ENCODE measurements at regions not wholly inside any gene's neighbourhood (a gene's known extent, or its start where the extent isn't known, plus 50 kb on each side); places are given as distances from the start of the nearest gene placed in this dataset.
"Not testable (repeated sequence)": the region's sequence is repeated elsewhere in the genome, so short reads cannot be mapped to it uniquely, and the experiment has no call there.

DNA sequence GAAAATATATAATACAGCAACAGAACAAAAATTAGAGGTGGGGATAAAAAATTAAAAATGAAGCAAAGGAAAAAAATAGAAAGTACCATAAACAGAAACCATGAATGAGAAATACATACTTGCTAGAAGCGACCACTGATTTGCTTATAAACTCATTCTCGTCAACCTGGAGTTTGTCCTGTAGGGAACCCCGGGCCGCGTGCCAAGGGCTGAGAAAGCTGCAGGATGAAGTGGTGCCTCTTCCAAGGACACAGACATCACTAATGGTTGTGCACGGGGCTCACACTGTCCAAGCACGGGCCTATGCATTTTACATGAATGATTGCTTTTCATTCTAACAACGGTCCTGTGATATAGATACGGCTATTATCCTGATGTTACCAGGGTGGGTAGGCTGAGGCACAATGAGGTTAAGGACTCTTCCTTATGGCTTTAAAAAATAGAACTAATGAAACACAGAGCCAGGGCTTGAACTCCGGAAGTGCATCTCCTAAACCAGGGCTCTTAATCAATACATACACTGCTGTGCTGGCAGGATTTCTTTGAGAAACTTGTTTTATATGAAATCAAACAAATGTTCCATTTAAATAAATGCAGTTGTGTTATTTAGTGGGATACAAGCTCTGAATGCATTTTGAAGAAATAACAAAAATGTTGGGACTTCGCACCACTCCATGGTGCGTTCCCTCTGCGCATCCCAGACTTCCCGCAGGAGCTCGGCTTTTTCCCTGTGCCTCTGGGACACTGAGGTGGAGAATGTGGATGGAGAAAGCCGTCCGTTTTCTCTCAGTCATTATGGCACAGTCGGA, 113.9 kb upstream of the PHACTR3 start:
- not testable (repeated sequence) for DNase-seq (ENCODE audit: low read depth in 4 of 4, low spot score in 3 of 4)

GRCh38 chr20:59491884-59492283, 112.5 kb upstream of the PHACTR3 start:
- DNase-seq (ENCODE audit: low read depth in 4 of 4, low spot score in 3 of 4), result no peak

DNA sequence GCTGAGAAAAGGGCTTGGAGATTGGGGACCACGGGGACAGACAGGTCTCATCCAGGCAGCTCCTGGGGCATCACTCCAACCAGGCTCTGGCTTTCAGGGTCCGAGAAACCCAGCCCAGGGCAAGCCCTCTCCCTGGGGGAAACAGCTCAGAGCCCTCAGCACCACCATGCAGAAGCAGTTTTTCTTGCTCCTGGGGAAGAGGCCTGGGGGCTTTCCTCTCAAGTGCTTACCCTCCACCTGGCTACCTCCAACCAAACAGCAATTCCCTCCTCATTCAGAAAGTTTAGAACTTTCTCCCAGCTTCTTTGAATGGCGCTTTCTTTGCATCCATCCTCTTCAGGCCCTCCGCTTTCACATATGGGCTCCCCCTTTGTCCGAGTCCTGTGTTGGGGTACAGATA, 110.4 kb upstream of the PHACTR3 start:
- DNase-seq (ENCODE audit: low read depth in 4 of 4, low spot score in 3 of 4), result no peak

- no peak for DNase-seq (ENCODE audit: low read depth in 4 of 4, low spot score in 3 of 4)
Observed at GRCh38 chr20:59495166-59495565, 109.2 kb upstream of the PHACTR3 start.

DNA sequence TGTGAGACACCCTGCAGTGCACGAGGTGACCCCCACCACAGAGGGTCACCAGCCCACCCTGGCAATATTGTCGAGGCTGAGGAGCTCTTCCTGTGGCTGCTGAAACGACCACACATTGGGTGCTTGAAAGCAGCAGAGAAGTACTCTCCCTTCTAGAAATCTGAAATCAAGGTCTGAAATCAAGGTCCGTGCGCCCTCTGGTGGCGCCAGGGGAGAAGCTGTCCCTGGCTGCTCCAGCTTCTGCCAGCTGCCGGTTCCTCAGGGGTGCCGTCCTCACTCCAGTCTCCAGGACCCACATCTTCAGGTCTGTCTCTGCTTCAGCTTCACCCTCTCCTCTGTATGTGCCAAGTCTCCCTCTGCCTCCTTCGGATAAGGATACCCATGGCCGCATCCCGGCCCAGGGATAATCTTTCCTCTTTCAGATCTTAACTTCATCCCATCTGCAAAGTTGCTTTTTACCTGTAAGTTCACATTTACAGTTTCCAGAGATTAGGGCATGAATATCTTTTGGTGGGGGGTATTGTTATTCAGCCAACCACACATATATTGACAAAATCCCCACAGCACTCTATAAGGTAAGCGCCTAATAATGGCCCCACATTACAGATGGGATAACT, 108.3 kb upstream of the PHACTR3 start:
- peak in 3 of 4 donors; percentile 33 to 66 (median 59) for DNase-seq (ENCODE audit: low read depth in 4 of 4, low spot score in 3 of 4)

DNA sequence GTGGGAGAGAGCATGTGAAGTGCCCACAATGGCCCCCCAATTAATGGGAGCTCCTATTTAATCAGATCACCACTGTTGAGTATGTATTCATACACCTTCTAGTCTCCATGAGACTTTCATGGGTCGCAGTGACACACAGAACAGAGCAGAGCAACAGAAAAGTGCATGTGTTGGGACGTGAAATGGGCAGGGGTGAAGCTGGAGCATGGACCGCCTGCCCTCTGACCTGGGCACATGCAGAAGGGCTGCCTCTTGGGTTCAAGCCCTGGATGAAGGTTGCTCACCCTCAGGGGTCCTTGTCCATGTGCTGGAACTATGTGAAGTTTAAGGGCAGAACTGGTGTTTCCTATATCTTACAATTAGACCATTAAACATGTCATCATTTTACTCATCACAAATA, 106.0 kb upstream of the PHACTR3 start:
- no peak for DNase-seq (ENCODE audit: low read depth in 4 of 4, low spot score in 3 of 4)

GRCh38 chr20:59499863-59500262, 104.5 kb upstream of the PHACTR3 start:
- no peak for DNase-seq (ENCODE audit: low read depth in 4 of 4, low spot score in 3 of 4)

- no peak for DNase-seq (ENCODE audit: low read depth in 4 of 4, low spot score in 3 of 4)
Observed at GRCh38 chr20:59508729-59509128, 95.6 kb upstream of the PHACTR3 start.

DNA sequence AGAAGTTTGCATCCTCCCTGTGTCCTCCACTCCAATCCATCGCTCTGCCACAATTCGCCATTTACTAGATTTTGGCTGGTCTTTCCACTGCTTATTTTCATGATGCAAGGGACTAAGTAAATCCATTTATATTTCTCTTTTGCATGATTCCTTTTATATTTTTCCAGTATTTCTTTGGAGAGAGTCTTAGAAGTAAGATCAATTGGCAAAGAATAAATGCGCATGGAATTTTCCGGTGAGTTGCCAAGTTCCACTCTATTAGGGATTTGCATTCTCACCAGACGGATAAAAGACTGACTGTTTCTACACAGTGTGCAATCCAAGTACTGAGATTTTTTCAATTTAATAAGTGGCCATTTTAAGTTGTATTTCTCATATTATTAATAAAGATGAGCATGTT, 91.7 kb upstream of the PHACTR3 start:
- DNase-seq (ENCODE audit: low read depth in 4 of 4, low spot score in 3 of 4), result no peak

- DNase-seq (ENCODE audit: low read depth in 4 of 4, low spot score in 3 of 4), result no peak
Observed at GRCh38 chr20:59514554-59514953, 89.8 kb upstream of the PHACTR3 start.

- peak; percentile 43 to 70 (median 64) for DNase-seq (ENCODE audit: low read depth in 4 of 4, low spot score in 3 of 4)
Observed at GRCh38 chr20:59515013-59515905, 89.1 kb upstream of the PHACTR3 start.

- DNase-seq (ENCODE audit: low read depth in 4 of 4, low spot score in 3 of 4), result no peak
Observed at GRCh38 chr20:59515906-59516209, 88.5 kb upstream of the PHACTR3 start.

- DNase-seq (ENCODE audit: low read depth in 4 of 4, low spot score in 3 of 4), result peak in 2 of 4 donors; percentile 22 to 27
Observed at GRCh38 chr20:59518881-59519706, 85.2 kb upstream of the PHACTR3 start.

GRCh38 chr20:59519707-59520014, 84.7 kb upstream of the PHACTR3 start:
- no peak for DNase-seq (ENCODE audit: low read depth in 4 of 4, low spot score in 3 of 4)

GRCh38 chr20:59520814-59521213, 83.5 kb upstream of the PHACTR3 start:
- DNase-seq (ENCODE audit: low read depth in 4 of 4, low spot score in 3 of 4), result no peak

DNA sequence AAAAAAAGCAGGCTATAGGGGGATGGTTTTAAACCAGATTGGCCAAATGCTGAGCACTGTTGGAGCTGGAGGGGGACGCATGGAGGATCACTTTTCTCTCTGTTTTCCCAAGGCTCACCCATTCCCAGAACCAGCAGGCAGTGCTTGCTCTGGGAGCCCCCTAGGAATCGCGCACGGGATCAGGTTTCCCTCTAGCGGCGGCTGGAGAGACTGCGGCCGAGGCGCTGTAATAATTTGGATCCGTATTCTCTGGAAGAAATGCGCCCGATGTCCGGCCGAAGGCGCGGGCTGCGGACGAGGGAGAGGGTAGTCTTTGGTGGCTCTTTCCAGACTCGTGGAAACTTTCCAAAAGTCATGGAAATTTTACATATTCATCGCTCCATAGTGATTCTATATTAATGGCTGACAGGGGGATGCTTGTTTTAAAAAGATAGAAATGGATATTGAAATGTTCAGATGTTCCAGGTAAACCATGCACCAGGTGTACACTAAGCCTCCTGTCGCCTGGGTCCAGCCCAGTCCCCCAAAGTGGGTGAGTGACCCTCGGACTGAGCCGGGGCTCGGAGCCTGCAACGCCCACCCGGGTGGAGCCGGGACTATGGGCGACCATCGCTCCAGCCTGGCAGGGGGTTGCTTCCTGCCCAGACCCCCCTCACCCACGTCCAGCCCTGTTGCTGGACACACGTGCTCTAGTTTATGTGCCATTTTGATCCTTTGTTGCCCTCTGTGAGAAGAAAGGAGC, 78.7 kb upstream of the PHACTR3 start:
- DNase-seq (ENCODE audit: low read depth in 4 of 4, low spot score in 3 of 4), result peak in 3 of 4 donors; percentile 33 to 54 (median 45)

DNA sequence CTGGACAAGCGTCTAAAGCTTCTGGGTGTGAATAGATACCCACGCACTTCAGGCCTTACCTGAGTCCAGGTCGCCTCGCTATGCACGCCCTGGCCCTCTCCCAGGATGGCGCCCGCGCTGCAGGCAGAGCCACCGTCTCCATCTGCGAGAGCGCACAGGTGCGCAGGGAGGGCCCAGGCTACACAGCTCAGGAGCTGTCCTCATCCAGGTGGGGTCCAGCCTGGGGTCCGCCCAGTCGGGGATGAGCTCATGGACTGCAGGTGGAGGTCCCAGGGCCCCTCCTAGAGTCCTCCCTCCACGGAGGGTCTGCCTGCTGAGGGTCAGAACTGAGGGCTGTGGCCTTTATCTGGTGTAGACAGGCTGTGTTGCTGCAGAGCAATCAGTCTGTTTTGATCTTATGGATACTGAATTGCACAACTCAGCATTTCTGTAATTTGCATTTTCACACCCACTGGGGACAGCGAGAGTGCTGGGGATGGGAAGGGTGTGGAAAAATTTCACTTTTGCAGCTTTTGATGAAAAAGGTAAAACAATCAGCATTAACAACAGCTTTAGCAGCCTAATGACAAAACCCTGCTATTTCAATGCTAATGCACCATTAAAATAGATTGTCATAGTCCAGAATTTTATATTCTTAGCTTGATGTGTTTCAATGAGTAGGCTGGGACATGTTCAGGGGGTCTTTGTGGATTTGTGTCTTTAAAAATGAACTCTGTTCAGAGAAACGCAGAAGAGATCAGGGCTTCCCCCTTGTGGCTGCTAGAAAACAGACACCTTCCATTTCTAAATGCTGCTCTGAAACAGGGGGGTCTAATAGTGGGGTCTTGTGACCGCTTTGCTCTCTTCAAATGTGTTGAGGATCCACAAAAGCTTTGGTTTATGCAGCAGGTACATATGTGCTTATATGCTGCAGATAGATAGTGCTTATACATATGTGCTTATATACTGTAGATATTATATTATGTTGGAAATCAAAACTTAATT, 77.8 kb upstream of the PHACTR3 start:
- no peak for DNase-seq (ENCODE audit: low read depth in 4 of 4, low spot score in 3 of 4)

DNA sequence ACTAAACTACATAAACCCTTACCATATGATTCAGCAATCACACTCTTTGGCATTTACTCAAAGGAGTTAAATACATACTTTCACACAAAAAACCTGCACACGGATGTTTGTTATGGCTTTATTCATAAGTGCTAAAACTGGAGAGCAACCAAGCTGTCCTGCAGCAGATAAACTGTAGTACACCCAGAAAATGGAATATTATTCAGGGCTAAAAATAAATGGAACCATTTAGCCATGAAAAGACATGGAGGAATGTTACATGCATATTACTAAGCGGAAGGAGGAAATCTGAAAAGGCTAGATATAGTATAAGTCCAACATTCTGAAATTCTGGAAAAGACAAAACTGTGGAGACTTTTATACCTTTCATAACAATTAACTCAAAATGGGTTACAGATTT, 73.6 kb upstream of the PHACTR3 start:
- no peak for DNase-seq (ENCODE audit: low read depth in 4 of 4, low spot score in 3 of 4)

- DNase-seq (ENCODE audit: low read depth in 4 of 4, low spot score in 3 of 4), result no peak
Observed at GRCh38 chr20:59537991-59538390, 66.3 kb upstream of the PHACTR3 start.

Data from left renal pelvis (tissue), 4 donors.